K562 (cell line): ENCODE measurements at regions not wholly inside any gene's neighbourhood (a gene's known extent, or its start where the extent isn't known, plus 50 kb on each side); places are given as distances from the start of the nearest gene placed in this dataset.

Source experiments
- ATAC-seq: fragments of 200-7000 bp; cut with Tn5 transposase; 3 replicates; pipeline ENCODE4 v1.9.1; 2020; ENCODE audit warnings: moderate library complexity
- BruUV-seq: library from RNA; stranded (reverse); fragments of 400-500 nt; replicated peaks from 2 replicates; lab custom pipeline; 2021; lab: Mats Ljungman, UMichigan
- CTCF ChIA-PET: fragments of 300-600 bp; formaldehyde crosslinking; extraction: SDS; loops from one replicate; lab custom pipeline; 2021; ENCODE audit warnings: low intra/inter-chr PET ratio; lab: Yijun Ruan, JAX
- POLR2A ChIA-PET: fragments of 300-600, 350-650 bp; sonication (Branson Sonifier 250); formaldehyde crosslinking; extraction: SDS; loops from one replicate; lab custom pipeline; 2021; ENCODE audit warnings: antibody characterized with exemption, inconsistent platforms; lab: Yijun Ruan, JAX
- DNase-seq, 4 experiments: peaks; one replicate each; pipeline versions ENCODE4 v3.0.0 to v3.0.0-alpha.2; 2011 to 2018; ENCODE audit warnings: low spot score in 3 of 4, mixed read lengths in 3 of 4; ENCODE audit errors: extremely low read depth in 1 of 4
- FAIRE-seq: peaks from 2 replicates; lab custom pipeline; 2011; peaks lifted over from hg19 to GRCh38; lab: Jason Lieb, UNC
- H2AFZ ChIP-seq: 2 replicates; pipeline ENCODE4 v1.6.0; 2011; ENCODE audit warnings: low read depth, low read length, control low read depth, inconsistent platforms
- H3K27ac ChIP-seq: fragments of 200-600 bp; 3 replicates; pipeline ENCODE4 v1.8.0; 2011; ENCODE audit warnings: low read depth, mild to moderate bottlenecking, control low read depth, inconsistent platforms, low read length, moderate library complexity, mixed read lengths; ENCODE audit errors: extremely low read depth
- H3K27me3 ChIP-seq, 2 experiments: fragments of 300-600 bp in 1 of 2; 2 replicates in 1 of 2; 3 replicates in 1 of 2; pipeline versions ENCODE4 v1.6.0 to v1.8.0; 2011; ENCODE audit warnings: inconsistent platforms in 2 of 2, low read length in 2 of 2, mild to moderate bottlenecking in 1 of 2, mixed read lengths in 1 of 2, moderate library complexity in 1 of 2; ENCODE audit not compliant: control insufficient read depth in 2 of 2, insufficient read depth in 2 of 2
- H3K36me3 ChIP-seq: fragments of 300-600 bp; 3 replicates; pipeline ENCODE4 v1.8.0; 2011; ENCODE audit warnings: mild to moderate bottlenecking, low read length, inconsistent platforms; ENCODE audit not compliant: control insufficient read depth, insufficient read depth
- H3K4me1 ChIP-seq, 2 experiments: fragments of 200-600 bp in 1 of 2; replicated peaks in 1 of 2; 2 replicates in 1 of 2; 3 replicates in 1 of 2; pipeline versions ENCODE4 v1.5.1 to v1.8.0; 2011; ENCODE audit warnings: inconsistent platforms in 2 of 2, low read length in 2 of 2, mild to moderate bottlenecking in 1 of 2, mixed read lengths in 1 of 2, moderate library complexity in 1 of 2; ENCODE audit not compliant: control insufficient read depth in 2 of 2, insufficient read depth in 2 of 2
- H3K4me2 ChIP-seq: 2 replicates; pipeline ENCODE4 v1.6.1; 2011; ENCODE audit warnings: low read length, control low read depth, inconsistent platforms, mixed read lengths; ENCODE audit not compliant: insufficient read depth
- H3K4me3 ChIP-seq: fragments of 200-600 bp; sonication (generic), shearing (Covaris generic); 2 replicates; pipeline ENCODE4 v1.5.1; 2016; ENCODE audit warnings: control low read depth, inconsistent platforms
- H3K79me2 ChIP-seq: fragments of 200-600 bp; 3 replicates; pipeline ENCODE4 v1.8.0; 2011; ENCODE audit warnings: low read length, inconsistent platforms; ENCODE audit not compliant: control insufficient read depth, insufficient read depth
- H3K9ac ChIP-seq, 2 experiments: 2 replicates each; pipeline versions ENCODE4 v1.6.0 to v1.6.1; 2011; ENCODE audit warnings: low read depth in 2 of 2, low read length in 2 of 2, control low read depth in 1 of 2, inconsistent platforms in 1 of 2, mild to moderate bottlenecking in 1 of 2, mixed read lengths in 1 of 2; ENCODE audit not compliant: insufficient read depth in 1 of 2
- H3K9me1 ChIP-seq: one replicate; pipeline ENCODE4 v1.6.0; 2011; ENCODE audit warnings: inconsistent platforms, mild to moderate bottlenecking, low read length, moderate library complexity; ENCODE audit not compliant: control insufficient read depth, insufficient read depth
- H3K9me3 ChIP-seq: replicated peaks from 2 replicates; pipeline ENCODE4 v1.5.1; 2011; ENCODE audit warnings: low read depth, low read length, inconsistent platforms; ENCODE audit not compliant: control insufficient read depth, insufficient read depth
- H4K20me1 ChIP-seq: replicated peaks from 2 replicates; pipeline ENCODE4 v1.6.1; 2011; ENCODE audit warnings: low read length, inconsistent platforms, mixed read lengths; ENCODE audit not compliant: control insufficient read depth, insufficient read depth
- BMI1 ChIP-seq: fragments of 150-350 bp; IDR thresholded peaks from 2 replicates; pipeline ENCODE4 v1.6.1; 2014; ENCODE audit warnings: low read length
- DIDO1 ChIP-seq: fragments of 450-650 bp; IDR thresholded peaks from 2 replicates; pipeline ENCODE4 v1.6.1; 2016; ENCODE audit warnings: low read depth, missing biosample characterization, missing genetic modification characterization
- NCOA6 ChIP-seq: fragments of 450-650 bp; IDR thresholded peaks from 2 replicates; pipeline ENCODE4 v1.6.1; 2017; ENCODE audit warnings: mild to moderate bottlenecking
- ZNF785 ChIP-seq: fragments of 250-450 bp; sonication (Bioruptor Pico); IDR thresholded peaks from 2 replicates; pipeline ENCODE4 v1.4.0; 2020; ENCODE audit warnings: mild to moderate bottlenecking
- WGBS: fragments of 100-300 bp; shearing (Covaris generic); methylation state at CpG from one replicate; pipeline ENCODE4 v1.1.6; 2016; ENCODE audit warnings: low coverage, mixed read lengths; ENCODE audit not compliant: insufficient coverage; ENCODE audit errors: missing lambda C conversion rate; 5-methylcytosine and 5-hydroxymethylcytosine counted together
- in situ Hi-C: fragments of 300-500 bp; cut with MboI; formaldehyde crosslinking; loops from 4 replicates; pipeline ENCODE4 v1.15.0; 2018; ENCODE audit warnings: inconsistent platforms, mixed read lengths
- intact Hi-C: fragments of 100-400 bp; cut with micrococcal nuclease; formaldehyde crosslinking; loops from 2 replicates; pipeline ENCODE4 v1.14.2; 2022
- TF ChIP-seq, protein P1 (sequence below): fragments of 450-650 bp; IDR thresholded peaks from 2 replicates; pipeline ENCODE4 v1.6.1; 2017; ENCODE audit warnings: antibody characterized with exemption, mild to moderate bottlenecking

DNA sequence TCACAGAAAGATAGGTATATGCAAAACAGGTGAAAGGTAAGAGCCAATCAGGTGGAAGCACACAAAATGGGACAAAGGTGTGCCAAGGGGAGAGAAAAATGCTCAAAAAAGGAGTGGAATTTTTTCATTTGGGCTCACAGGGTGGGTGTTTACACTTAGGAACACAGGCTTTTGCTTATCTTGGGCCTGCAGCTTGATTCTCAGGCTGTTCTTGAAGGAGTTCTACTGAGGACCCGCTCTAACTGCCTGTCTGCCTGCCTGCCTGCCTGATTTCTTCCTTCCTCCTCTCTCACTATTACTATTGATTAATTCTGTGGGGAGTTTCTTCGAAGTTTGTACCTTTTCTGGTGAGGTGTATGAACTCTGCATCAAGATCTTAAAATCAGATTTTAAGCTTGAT is 120.3 kb upstream of the CTSO start:
- no peaks in the 10 kb centered on the region for H3K27me3 ChIP-seq
- no peaks in the 10 kb centered on the region for H3K79me2 ChIP-seq
- ChIA-PET POLR2A (no interaction called here), CTCF (no interaction called here)
- no peak overlapping the region for H3K4me3 ChIP-seq
- no peak overlapping the region for H3K4me2 ChIP-seq
- 0% methylated on average over 2 of the region's 2 CpGs for WGBS
- FAIRE-seq (no peak), ATAC-seq (no peak), DNase-seq (no peak)
- H3K27ac ChIP-seq = no peak overlapping the region
- H3K9ac ChIP-seq = no peak overlapping the region
- no peaks in the 10 kb centered on the region for H4K20me1 ChIP-seq
- no peak for TF ChIP-seq DIDO1 (tag)
- TF ChIP-seq BMI1 = no peak
- TF ChIP-seq ZNF785 (CRISPR knock-in tag) = no peak
- TF ChIP-seq, protein P1, sequence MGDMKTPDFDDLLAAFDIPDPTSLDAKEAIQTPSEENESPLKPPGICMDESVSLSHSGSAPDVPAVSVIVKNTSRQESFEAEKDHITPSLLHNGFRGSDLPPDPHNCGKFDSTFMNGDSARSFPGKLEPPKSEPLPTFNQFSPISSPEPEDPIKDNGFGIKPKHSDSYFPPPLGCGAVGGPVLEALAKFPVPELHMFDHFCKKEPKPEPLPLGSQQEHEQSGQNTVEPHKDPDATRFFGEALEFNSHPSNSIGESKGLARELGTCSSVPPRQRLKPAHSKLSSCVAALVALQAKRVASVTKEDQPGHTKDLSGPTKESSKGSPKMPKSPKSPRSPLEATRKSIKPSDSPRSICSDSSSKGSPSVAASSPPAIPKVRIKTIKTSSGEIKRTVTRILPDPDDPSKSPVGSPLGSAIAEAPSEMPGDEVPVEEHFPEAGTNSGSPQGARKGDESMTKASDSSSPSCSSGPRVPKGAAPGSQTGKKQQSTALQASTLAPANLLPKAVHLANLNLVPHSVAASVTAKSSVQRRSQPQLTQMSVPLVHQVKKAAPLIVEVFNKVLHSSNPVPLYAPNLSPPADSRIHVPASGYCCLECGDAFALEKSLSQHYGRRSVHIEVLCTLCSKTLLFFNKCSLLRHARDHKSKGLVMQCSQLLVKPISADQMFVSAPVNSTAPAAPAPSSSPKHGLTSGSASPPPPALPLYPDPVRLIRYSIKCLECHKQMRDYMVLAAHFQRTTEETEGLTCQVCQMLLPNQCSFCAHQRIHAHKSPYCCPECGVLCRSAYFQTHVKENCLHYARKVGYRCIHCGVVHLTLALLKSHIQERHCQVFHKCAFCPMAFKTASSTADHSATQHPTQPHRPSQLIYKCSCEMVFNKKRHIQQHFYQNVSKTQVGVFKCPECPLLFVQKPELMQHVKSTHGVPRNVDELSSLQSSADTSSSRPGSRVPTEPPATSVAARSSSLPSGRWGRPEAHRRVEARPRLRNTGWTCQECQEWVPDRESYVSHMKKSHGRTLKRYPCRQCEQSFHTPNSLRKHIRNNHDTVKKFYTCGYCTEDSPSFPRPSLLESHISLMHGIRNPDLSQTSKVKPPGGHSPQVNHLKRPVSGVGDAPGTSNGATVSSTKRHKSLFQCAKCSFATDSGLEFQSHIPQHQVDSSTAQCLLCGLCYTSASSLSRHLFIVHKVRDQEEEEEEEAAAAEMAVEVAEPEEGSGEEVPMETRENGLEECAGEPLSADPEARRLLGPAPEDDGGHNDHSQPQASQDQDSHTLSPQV = no peak
- TF ChIP-seq NCOA6 = no peak
- BruUV-seq = no TSS peak
- no peaks in the 10 kb centered on the region for H3K4me1 ChIP-seq
- no peaks in the 10 kb centered on the region for H3K9me1 ChIP-seq
- H3K36me3 ChIP-seq = no peaks in the 10 kb centered on the region
- intact Hi-C loops (no loop called here), in situ Hi-C loops (no loop called here)
- H2AFZ ChIP-seq = no peak overlapping the region
- no peaks in the 10 kb centered on the region for H3K9me3 ChIP-seq
